C4-2B (cell line): ENCODE measurements at regions not wholly inside any gene's neighbourhood (a gene's known extent, or its start where the extent isn't known, plus 50 kb on each side); places are given as distances from the start of the nearest gene placed in this dataset.

Experiments
- ZFX ChIP-seq: fragments of 450-650 bp; IDR thresholded peaks from 2 replicates; pipeline ENCODE4 v1.6.1; 2017
- TF ChIP-seq, protein P1 (sequence below): fragments of 450-650 bp; conservative IDR thresholded peaks from 2 replicates; pipeline ENCODE4 v1.5.1; 2017; ENCODE audit warnings: mild to moderate bottlenecking

DNA sequence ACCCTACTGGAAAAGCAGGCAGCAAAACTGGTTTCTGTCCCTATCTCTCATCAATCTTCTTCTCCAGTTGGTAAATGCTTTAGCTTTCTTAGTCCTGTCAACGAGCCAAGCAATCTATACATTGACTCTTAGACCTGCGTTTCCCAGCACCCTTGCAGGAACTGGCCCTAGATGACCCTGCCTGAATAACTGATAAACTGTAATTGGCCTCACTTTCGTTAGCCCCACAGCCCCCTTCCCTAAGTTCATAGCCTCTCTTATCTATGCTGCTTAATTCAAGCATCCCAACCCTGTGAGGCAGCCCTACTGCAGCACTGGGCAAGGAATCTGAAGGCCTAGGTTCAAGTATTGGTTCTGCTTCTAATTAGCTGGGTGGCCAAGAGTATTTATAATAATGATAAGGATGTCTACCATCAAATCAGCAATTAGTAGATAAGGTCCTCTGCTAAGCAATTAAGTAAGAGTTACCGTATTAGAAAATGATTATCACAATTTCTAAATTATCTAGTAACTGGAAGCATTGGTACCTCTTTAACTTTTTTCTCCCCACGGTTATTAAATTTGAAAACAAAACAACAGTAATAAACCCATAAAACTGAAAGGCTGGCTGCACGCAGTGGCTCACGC lies 86.4 kb upstream of the RMDN2 start:
- TF ChIP-seq, protein P1, sequence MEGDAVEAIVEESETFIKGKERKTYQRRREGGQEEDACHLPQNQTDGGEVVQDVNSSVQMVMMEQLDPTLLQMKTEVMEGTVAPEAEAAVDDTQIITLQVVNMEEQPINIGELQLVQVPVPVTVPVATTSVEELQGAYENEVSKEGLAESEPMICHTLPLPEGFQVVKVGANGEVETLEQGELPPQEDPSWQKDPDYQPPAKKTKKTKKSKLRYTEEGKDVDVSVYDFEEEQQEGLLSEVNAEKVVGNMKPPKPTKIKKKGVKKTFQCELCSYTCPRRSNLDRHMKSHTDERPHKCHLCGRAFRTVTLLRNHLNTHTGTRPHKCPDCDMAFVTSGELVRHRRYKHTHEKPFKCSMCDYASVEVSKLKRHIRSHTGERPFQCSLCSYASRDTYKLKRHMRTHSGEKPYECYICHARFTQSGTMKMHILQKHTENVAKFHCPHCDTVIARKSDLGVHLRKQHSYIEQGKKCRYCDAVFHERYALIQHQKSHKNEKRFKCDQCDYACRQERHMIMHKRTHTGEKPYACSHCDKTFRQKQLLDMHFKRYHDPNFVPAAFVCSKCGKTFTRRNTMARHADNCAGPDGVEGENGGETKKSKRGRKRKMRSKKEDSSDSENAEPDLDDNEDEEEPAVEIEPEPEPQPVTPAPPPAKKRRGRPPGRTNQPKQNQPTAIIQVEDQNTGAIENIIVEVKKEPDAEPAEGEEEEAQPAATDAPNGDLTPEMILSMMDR = no peak
- no peak for TF ChIP-seq ZFX
